Stimulated activated CD8-positive, alpha-beta memory T cell treated with anti-CD3 and anti-CD28 coated beads, Interleukin-7, amount 100 ng/mL, for 4 hours (primary cell): ENCODE measurements at regions not wholly inside any gene's neighbourhood (a gene's known extent, or its start where the extent isn't known, plus 50 kb on each side); places are given as distances from the start of the nearest gene placed in this dataset.
"Not testable (repeated sequence)": the region's sequence is repeated elsewhere in the genome, so short reads cannot be mapped to it uniquely, and the experiment has no call there.

Experiments
- DNase-seq, 2 donors: peaks; one replicate each; pipeline ENCODE4 v3.0.0-alpha.2; 2020; ENCODE audit warnings: low read depth in 2 of 2

DNA sequence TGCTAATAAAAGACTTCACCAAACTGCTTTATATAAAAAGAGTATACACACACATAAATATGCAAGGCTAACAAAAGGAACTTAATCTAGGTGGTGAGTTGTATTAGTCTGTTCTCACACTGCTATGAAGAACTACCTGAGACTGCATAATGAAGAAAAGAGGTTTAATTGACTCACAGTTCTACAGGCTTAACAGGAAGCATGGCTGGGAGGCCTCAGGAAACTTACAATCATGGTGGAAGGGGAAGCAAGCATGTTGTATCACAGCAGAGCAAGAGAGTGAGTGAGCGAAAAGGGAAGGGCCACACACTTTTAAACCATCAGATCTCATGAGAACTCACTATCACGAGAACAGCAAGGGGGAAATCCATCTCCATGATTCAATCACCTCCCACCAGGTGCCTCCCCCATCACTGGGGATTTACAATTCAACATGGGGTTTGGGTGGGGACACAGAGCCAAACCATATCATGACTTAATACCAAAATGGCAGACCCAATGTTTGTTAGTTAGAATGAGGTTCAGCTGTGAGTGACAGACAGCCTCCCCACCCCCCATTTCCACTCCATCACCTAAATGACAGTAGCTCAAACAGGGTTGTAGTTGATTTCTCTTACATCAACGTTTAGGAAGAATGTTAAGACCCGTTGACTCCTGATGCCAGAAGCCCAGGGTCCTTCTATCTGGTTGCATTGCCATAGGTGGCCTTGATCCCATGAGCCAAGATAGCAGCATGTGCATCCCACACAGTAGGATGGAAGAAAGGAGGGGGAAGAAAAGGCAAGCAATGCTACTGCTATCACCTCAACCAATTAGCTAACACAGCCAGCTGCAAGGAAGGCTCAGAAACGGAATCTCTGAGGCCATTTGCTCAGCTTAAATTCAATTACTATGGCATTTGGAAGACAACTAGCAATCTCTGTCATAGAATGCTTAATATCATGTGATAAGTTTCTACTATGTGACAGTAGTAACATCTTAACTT lies 77.0 kb downstream of the CCDC71L start:
- no peak for DNase-seq

DNA sequence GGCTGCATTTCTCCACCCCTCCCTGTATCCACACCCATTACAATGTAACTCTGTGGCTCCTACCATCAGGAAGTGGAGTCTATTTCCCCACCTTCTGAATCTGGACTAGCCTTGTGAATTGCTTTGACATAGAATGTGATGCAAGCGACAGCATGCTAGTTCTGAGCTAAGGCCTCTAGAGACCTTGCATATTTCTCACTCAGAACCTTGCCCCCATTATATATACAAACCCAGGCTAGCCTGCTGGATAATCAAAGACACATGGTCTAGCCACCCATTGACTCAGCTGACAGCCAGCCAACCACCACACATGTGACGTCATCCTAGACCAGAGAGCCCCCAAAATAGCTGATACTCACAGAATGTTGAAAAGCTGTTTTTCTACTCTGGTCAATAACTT lies 77.9 kb downstream of the CCDC71L start:
- no peak for DNase-seq

DNA sequence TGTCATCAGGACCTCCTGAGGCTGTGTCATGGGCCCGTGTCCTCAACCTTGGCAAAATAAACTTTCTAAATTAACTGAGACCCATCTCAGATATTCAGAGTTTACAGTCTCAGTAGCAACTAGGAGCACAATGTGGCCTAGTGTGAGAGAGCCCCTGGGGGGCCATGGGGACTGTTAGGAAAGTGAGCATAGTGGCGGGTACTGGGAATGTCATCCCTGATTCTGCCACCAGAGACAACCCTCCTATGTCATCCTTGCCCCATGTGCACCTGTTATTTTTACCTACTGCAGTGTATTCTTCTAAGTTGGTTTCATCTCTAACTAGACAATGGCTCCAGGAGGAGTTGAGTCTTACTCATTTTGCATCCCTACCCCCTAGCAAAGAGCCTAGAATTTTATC lies 78.6 kb downstream of the CCDC71L start:
- DNase-seq = no peak

DNA sequence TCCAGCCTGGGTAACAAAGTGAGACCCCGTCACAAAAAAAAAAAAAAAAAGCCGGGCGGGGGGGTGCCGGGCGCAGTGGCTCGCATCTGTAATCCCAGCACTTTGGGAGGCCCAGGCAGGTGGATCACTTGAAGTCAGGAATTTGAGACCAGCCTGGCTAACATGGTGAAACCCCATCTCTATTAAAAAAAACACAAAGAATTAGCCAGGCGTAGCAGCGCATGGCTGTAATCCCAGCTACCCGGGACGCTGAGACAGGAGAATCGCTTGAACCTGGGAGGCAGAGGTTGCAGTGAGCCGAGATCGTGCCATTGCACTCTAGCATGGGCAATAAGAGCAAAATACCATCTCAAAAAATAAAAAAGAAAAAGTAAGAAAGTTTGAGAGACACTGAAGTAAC lies 81.9 kb downstream of the CCDC71L start:
- not testable (repeated sequence) for DNase-seq

DNA sequence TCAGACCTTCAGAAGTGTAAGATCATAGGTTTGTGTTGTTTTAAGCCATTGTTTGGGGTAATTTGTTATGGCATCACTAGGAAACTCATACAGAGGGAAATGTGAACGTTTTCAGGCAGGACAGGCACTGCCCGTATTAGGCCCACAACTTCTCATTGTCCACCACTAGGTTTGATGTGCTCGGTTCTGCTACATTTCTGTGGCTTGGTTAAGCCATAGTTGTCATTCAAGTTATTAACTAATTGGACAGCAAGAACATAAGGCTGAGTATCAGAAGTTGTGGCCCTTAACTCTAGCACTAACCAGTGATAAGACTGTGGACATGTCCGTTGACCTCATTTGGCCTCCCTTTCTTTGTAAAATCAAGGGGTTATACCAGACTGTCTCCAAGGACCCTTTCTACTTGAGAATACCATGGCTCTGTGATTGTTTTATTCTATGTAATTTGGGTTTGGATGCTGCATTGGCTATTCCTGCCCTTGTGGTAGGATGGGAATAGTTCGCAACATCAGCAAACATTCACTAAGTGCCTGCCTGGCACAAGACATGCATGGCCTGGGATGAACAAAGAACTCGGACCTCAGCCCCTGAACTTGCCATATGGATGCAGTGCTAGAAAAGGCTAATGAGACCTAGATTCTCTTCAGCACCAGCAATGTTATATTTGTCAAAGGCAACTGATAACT lies 85.7 kb downstream of the CCDC71L start:
- no peak for DNase-seq

DNA sequence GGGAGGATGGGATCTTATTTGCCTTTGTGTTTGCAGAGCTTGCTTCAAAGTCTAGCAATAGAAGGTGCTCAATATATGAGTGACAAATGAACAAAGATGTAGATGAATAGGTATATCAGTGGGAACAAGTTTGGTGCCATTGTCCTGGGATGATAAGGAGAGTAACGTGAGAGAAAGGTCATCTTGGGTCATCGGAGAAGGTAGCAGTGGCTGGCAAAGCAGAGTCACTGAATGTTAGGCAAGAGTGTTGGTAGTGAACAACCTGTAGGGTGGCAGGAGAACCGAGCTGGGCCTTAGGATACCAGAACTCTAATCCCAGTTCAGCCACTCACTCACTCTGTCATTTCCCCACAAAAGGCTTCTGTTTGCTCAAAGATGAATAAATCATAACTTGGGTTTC lies 87.2 kb downstream of the CCDC71L start:
- no peak for DNase-seq

DNA sequence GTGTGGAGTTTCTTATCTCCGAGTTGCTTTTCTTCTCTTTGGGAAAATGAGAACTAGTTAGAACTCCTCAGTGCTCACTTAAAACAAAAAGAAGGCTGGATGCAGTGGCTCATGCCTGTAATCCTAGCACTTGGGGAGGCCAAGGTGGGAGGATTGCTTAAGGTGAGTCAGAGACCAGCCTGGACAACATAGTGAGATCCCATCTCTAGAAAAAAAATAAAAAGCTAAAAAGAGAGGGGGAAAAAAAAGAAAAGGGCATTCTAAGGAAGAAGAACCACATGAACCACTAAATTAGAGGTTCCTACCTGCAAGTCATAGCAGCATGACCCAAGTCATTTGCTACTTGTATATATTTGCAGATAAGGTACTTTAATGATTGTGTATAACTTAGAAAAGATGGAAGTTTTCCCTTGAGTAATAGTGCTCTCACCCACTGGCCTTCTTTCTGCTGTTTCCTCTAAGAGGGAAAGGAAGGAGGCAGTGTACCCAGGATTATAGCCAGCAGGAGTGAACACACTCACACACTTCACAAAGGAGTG lies 87.8 kb downstream of the CCDC71L start:
- DNase-seq = no peak

DNA sequence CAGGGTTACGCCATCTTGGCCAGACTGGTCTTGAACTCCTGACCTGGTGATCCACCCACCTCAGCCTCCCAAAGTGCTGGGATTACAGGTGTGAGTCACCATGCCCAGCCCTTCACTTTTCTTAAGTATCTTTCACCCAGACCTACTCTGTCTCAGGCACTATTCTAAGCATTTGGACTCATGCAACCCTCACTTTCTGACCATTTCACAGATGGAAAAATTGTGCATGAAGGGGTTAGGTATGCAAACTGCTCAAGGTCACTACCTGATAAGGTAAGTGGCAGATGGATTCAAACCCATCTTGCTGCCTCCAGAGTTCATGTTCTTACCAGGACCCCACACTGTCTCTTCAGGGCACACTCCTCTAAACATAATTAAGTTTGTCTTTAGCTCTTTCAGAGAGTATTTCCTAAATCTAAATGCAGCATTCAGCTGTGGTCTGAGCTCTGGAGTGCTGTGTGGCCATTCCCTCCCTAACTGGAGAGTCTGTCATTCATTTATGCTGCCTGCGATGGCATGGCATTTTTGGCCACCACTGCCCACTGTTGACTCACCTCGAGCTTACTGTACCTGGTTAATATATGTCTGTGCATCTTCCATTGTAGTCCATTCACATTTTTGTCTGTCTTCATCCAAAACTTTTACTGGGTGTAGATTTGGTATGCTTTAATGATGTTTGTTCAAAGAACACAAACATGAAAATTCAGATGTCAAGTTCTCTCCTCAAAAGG lies 88.4 kb downstream of the CCDC71L start:
- DNase-seq = no peak

DNA sequence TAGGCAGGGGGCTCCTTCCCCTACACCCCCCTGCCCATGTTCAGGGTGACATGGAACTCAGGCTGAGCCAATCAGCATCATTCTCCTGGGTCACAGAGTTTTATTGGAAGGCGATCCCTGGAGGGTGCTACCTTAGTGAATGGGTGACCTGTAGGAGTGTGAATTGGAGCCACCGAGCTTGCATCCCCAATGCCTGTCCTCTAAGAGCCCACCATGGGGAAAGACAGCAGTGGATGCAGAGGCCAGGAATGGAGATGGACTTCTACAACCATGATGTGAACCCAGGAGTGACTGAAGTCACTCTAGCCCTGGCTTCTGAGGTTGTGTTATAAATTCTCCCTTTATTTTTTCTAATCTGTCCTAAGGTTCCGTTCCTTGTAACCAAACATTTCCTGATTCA lies 89.4 kb downstream of the CCDC71L start:
- no peak for DNase-seq

DNA sequence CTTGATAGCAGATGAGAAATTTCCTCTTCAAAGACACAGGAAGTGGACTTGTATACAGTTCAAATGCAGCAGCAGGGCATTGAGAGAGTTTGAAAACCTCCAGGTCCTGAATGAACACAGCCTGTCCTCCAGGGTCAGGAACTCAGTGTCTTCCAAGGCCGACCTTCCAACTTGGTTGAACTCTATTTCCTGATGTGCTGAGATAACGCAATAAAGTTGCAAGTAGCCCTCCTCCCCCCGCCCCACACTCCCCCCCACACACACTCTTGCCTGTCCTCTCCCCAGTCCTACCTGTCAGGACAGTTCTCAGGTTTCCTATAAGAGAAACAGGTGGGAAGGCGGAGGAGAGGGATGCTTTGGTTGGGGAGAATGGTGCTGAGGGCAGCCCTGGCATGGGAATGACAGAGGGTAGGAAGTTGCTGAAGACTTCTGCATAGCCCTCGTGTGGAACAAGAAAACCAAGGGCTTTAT lies 90.0 kb downstream of the CCDC71L start:
- DNase-seq = no peak

DNA sequence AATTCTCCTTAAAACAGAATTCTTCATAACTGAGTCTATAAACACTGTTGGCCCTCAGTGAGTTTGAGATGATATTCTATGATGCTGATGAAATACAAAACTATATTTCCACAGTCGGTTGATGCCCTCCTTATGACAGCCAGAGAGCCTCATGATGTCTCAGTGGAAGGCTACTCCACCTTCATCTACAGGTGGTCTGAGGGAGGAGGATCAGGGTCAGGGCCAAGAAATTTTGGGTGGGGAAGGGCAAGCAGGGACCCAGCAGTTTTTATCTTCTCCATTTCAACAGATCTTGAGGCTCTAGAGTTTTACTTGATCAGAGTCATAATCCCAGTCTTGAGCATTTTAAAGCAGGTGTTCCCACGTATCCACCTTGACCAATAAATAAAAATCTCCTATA lies 90.8 kb downstream of the CCDC71L start:
- no peak for DNase-seq

DNA sequence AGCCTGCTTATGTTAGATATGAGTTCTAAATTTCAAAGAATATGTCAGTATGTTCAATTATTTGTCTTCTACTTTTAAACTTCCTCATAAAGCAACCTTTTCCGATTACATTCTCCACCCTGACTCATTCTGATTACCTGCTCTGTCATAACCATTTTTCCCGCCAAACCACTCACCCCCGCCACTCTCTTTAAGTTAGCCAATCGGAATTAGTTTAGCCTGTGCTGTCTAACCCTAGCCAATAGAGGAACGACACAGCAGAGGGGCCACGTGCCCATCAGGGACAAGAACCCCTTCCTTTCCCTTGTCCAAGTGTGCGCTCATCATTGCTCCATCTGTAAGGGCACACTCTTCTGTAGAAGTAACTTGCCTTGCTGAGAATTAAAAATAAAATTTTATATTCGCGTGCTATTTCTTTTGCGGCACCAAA lies 91.4 kb downstream of the CCDC71L start:
- DNase-seq = no peak

DNA sequence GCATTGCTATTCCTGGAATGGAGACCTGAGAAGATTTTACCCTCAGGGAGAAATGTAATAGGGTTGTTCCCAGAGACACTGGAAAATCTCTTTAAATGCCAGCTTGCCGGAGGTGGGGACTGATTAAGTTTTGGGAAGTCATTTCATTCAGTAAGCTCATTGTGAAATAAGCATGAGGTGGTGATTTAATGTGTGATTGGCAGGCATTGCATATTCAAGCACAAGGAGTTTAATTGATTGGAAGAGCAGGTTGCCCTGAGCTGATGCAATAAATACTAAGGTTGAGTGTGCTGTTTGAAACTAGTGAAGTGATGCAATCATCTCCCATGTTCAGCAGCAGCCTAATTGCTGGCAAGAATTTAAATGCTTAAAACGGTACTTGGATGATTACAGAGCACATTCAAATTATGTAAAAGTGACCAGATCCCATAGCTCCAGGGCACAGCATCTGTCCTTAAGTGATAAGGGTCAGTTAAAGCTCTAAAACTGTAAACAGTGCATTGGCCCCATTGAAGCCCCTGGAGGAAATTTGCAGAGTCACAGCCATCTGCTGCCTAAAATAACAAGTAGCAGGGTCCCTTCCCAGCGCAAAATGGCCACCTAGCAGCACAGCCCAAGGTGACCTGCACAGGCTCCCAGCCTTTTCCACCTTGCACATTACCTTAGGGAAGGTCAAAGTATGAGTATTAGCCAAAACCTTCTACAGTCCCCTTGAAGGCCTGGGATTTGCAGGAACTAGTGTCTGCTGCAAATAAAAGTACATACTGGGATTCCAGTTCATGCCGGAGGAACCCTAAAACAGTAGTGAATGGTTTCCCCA lies 92.1 kb downstream of the CCDC71L start:
- DNase-seq = no peak

DNA sequence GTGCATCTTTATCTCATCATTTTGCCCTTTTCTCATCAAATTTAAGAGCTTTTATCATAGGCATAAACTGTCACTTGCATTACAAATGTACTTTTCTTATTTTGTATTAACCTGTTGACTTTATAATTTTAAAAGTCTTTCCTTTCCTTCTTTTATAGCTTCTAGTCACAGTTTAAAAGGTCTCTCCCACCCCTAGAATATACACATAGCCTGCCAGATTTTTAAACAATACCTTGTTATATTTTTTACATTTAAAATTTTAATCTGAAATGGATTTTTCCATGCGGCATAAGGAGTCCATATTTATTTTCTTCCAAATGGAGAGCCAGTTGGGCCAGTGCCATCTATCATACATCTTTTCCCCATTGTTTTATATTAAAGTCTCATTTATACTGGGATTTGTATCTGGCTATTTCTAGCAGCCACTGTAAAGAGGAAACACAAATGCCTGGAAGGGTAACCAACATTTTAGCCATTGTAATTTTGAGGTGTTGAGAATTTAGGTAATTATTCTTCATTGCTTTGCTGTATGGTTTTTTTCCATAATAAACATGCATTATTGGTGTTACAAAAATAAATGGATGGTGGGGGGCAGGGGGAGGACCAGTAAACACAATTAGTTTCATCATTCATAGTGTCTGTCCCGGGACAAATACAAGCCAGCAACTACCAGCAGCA lies 92.8 kb downstream of the CCDC71L start:
- DNase-seq = no peak

DNA sequence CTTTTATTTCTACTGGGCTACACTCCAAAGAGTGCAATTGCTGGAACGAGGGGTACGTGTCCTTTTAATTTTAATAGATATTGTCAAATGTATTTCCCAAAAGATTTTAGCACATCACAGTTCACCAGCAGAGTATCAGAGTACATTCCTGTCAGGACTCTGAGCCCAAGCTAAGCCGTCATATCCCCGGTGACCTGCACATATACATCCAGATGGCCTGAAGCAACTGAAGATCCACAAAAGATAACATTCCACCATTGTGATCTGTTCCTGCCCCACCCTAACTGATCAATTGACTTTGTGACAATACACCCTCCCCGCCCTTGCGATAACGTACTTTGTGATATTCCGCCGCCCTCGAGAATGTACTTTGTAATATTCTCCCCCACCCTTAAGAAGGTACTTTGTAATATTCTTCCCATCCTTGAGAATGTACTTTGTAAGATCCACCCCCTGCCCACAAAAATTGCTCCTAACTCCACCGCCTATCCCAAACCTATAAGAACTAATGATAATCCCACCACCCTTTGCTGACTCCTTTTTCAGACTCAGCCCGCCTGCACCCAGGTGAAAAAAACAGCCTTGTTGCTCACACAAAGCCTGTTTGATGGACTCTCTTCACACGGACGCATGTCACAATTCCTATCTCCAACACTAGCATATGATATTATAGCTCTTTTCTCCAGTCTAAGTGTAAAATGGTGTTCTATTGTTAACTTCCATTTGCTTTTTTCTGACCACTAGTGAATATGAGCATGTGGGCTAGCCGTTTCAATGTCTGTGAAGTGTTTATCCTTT lies 93.6 kb downstream of the CCDC71L start:
- not testable (repeated sequence) for DNase-seq

DNA sequence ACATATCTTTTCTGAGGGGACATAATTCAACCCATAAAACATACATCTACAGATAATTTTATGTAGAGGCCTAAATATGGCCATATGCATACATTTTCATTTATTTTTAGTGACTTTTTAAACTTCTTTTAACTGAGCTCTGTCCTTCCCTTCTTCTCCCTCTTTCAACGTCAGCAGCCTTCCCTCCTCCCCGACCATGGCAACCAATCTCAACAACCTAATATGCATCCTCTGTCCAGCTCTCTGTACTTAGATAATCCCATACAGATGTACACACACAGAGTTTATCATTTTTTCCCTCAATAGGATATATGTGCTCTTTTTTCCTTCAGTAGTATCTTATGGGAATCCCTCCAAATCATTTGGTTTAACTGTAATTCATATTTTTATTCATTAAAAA lies 94.3 kb downstream of the CCDC71L start:
- no peak for DNase-seq

DNA sequence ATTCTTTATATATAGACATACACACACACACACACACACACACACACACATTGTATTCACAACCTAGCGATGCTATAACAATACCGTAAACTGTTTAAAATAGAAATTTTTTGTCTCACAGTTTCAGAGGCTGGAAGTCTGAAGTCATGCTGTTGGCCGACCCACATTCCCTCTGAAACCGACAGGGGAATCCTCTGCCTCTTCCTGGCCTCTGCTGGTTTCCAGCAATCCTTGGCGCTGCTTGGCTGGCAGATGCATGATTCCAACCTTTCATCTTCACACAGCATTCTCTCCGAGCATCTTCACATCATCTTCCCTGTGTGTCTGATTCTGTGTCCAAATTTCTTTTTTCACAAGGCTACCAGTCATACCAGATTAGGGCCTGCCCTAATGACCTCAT lies 94.8 kb downstream of the CCDC71L start:
- no peak for DNase-seq

DNA sequence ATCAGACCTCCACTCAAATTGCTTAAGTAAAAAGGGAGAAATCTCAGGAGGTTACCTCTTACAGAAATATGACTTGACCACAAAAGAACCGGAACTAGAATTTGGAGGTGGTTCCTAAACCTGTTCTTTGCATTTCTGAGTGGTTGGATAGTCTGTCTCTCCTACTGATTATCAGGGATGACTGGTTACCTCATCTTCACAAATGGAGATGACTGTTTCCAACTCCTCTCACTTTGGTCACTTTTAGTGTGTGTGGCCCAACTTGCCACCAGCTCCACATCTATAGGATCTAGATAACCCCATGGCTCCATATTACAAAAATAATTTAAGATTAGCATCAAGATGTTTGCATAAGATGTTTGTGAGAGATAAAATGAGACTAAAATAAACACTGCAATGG lies 95.5 kb downstream of the CCDC71L start:
- DNase-seq = no peak

DNA sequence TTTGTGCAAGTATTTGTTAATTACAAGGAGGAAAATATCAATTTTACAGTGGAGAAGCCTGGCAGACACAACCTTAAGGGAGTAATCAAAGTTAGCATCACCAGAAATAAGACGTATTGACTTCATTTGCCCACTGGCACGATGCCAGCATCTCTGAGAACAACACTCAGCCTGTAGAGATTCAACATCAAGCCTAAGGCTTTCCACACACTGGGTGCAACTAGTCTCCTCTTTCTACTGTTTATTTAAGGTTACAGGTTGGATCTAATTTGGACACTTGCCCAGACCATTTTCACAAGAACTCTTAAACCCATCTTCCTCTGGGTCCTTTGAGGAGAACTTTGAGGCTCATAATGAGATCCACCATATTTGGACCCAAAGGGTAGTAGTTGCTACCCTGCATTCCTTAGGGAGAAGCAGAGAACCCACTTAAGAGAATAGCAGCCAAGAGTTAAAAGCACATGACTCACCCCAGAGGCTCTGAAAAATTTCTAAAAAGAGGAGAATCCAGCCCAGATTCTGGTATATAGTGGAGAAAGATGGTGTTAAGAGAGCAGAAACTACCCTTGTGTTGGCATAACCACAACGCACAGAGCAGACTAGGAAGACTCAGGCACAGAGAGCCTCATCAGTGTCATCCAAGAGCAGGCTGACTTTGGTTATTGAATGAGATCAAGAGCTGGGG lies 97.3 kb downstream of the CCDC71L start:
- DNase-seq = no peak
